ENCODE measurements at regions not wholly inside any gene's neighbourhood (a gene's known extent, or its start where the extent isn't known, plus 50 kb on each side); places are given as distances from the start of the nearest gene placed in this dataset.

DNA sequence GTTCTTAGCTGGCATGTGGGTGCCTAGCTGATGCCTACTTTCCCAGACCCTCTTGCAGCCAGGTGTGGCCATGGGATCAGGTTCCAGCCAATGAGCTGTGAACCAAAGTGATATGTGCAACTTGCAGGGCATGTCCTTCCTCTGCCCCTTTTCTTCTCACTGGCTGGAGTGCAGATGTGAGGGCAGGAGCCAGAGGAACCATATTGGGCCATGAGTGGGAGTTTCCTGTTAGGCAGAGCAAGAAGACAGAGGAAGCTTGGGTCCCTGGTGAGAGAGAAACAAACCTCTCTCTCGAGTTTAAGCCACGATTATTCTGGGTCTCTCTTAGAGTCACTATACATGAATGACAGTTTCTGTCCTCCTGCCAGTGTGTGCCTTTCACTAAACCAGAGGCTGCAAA is 120.4 kb upstream of the STX18 start:
- TF ChIP-seq CTCF (conservative IDR thresholded peaks at IDR 0.05) (no peak), EZH2 (IDR thresholded peaks at IDR 0.05; ENCODE audit: low read depth) (no peak)

Data from PC-9 (cell line).